Nephron progenitor cell (in vitro differentiated cells): ENCODE measurements at regions not wholly inside any gene's neighbourhood (a gene's known extent, or its start where the extent isn't known, plus 50 kb on each side); places are given as distances from the start of the nearest gene placed in this dataset.

Source experiments
- DNase-seq: peaks from one replicate; pipeline ENCODE4 v3.0.0; 2021
- H3K27ac Mint-ChIP-seq: 2 replicates; pipeline ENCODE4 v1.8.0; 2021; ENCODE audit warnings: mild to moderate bottlenecking, moderate library complexity, mixed read lengths
- H3K27me3 Mint-ChIP-seq: 2 replicates; pipeline ENCODE4 v1.8.0; 2021; ENCODE audit warnings: mild to moderate bottlenecking, low read depth, mixed read lengths; ENCODE audit not compliant: poor library complexity
- H3K36me3 Mint-ChIP-seq: 2 replicates; pipeline ENCODE4 v1.8.0; 2021; ENCODE audit warnings: low read depth, mixed read lengths
- H3K4me1 Mint-ChIP-seq: 2 replicates; pipeline ENCODE4 v1.8.0; 2021; ENCODE audit warnings: mixed read lengths
- H3K4me3 Mint-ChIP-seq: 2 replicates; pipeline ENCODE4 v1.8.0; 2021; ENCODE audit warnings: mild to moderate bottlenecking, moderate library complexity, mixed read lengths
- H3K9me3 Mint-ChIP-seq: 2 replicates; pipeline ENCODE4 v1.8.0; 2021; ENCODE audit warnings: mild to moderate bottlenecking, moderate library complexity, mixed read lengths
- TF ChIP-seq, protein P1 (sequence below): fragments of 200-600 bp; sonication (generic); IDR thresholded peaks from 2 replicates; pipeline ENCODE4 v1.5.0; 2021; ENCODE audit warnings: antibody characterized with exemption

DNA sequence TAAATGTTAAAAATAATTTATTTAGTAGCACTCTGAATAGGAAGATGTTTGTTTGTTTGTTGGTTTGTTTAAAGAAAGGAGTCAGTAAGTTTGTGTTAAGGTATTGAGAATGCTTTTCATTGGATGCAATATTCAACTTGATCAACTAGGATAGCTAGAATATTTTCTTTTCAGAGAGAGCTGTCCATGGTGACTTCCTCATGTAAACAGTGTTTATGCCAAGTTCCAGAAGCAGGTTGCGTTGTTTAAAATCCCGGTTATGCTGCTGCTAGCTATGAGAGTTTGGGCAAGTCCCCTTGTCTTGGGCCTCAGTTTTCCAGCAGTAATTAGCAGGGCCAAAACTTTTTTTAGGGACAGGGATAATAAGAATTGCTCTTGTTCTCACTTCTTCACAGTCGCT is 876.2 kb upstream of the HS3ST1 start:
- Mint-ChIP-seq H3K27ac (no peak overlapping the region), H3K27me3 (no peaks in the 10 kb centered on the region), H3K4me1 (no peaks in the 10 kb centered on the region), H3K9me3 (no peaks in the 10 kb centered on the region), H3K36me3 (no peaks in the 10 kb centered on the region), H3K4me3 (no peak overlapping the region)
- no peak for DNase-seq
- TF ChIP-seq, protein P1, sequence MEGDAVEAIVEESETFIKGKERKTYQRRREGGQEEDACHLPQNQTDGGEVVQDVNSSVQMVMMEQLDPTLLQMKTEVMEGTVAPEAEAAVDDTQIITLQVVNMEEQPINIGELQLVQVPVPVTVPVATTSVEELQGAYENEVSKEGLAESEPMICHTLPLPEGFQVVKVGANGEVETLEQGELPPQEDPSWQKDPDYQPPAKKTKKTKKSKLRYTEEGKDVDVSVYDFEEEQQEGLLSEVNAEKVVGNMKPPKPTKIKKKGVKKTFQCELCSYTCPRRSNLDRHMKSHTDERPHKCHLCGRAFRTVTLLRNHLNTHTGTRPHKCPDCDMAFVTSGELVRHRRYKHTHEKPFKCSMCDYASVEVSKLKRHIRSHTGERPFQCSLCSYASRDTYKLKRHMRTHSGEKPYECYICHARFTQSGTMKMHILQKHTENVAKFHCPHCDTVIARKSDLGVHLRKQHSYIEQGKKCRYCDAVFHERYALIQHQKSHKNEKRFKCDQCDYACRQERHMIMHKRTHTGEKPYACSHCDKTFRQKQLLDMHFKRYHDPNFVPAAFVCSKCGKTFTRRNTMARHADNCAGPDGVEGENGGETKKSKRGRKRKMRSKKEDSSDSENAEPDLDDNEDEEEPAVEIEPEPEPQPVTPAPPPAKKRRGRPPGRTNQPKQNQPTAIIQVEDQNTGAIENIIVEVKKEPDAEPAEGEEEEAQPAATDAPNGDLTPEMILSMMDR = no peak

DNA sequence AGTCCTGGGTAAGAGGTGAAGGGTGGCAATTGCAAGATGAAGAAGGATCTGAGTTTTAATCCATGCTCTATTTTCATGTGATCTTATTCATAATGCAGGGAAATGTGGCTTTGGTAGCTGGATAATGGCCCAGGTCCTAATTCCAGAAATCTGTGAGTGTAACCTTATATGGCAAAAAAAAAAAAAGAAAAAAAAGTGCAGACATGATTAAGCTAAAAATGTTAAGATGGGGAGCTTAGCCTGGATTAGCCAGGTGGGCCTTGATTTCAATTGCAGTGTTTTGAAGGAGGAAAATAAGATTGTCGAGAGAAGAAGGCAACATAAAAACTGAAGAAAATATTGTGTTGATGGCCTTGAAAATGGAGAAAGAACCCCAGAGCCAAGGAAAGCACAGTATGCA is 867.7 kb upstream of the HS3ST1 start:
- TF ChIP-seq, protein P1 = no peak
- no peaks in the 10 kb centered on the region for H3K36me3 Mint-ChIP-seq
- no peaks in the 10 kb centered on the region for H3K4me1 Mint-ChIP-seq
- no peak for DNase-seq
- peaks cover 4% of the 10 kb centered on the region for H3K27me3 Mint-ChIP-seq
- H3K27ac Mint-ChIP-seq = no peak overlapping the region
- no peak overlapping the region for H3K4me3 Mint-ChIP-seq
- H3K9me3 Mint-ChIP-seq = no peaks in the 10 kb centered on the region

DNA sequence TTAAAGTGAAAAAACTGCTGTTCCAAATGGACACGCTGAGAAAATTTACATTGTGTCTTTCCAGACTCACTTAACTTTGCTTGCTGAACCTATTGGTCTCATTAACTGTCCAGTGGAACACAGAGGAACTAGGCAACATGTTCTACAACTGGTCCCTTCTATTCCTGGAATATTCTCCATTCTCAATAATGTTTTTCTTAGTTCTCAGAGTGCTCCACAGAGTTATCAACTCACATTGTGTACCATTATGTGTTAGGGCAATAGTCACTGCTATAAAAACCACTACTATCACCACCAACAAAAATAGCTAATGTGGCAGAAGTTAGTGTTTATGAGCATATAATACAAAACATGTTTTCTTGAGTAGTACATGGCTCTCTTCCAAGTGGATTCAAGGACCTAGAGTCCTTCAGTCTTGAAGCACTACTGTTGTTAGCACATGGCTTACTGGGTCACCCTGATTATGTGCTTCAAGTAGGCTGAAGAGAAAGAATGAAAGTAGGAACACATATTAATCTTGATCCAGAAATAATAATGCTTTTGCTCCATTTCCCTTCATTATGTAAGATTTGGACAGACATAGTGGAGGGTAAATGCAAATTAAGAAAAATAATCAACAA is 865.3 kb upstream of the HS3ST1 start:
- TF ChIP-seq, protein P1 = no peak
- peaks cover under 1% of the 10 kb centered on the region for H3K27me3 Mint-ChIP-seq
- no peaks in the 10 kb centered on the region for H3K36me3 Mint-ChIP-seq
- H3K4me1 Mint-ChIP-seq = no peaks in the 10 kb centered on the region
- H3K4me3 Mint-ChIP-seq = no peak overlapping the region
- no peak for DNase-seq
- H3K27ac Mint-ChIP-seq = no peak overlapping the region
- H3K9me3 Mint-ChIP-seq = no peaks in the 10 kb centered on the region

DNA sequence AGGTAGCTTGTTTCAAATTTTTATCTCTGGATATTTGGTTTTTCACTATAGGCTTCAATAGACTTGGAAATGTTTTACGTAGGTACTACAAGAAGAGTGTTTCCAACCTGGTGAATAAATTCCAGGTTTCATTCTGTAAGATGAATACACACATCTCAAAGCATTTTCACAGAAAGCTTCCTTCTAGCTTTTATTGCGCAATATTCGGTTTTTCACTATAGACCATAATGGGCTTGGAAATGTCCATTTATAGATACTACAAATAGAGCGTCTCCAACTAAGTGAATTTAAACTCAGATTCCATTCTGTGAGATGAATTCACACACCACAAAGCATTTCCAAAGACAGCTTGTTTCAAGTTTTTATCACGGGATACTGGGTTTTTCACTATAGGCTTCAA is 857.7 kb upstream of the HS3ST1 start:
- Mint-ChIP-seq H3K27me3 (no peaks in the 10 kb centered on the region), H3K27ac (no peak overlapping the region), H3K36me3 (no peaks in the 10 kb centered on the region), H3K4me1 (no peaks in the 10 kb centered on the region), H3K9me3 (peaks cover 4% of the 10 kb centered on the region), H3K4me3 (no peak overlapping the region)
- DNase-seq = no peak
- TF ChIP-seq, protein P1 = no peak

DNA sequence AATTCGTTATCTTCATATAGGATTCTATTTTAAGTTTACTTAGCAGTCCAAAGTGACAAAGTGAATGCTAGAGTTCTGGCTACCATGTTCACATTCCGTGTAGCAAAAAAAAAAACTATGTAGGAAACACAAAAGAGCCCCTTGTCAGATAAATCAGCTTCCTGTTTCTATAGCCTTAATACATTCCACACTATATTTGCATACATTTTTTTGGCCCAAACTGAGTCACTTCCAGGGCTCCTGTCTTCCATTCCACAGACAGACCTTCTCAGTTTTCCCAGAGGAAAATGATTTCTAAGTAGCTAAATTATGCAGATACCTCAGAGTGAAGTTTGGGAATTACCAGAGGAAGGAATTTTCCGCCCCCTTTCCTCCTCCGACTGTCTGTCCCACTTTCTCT is 841.9 kb upstream of the HS3ST1 start:
- H3K4me1 Mint-ChIP-seq = no peaks in the 10 kb centered on the region
- no peak for DNase-seq
- no peaks in the 10 kb centered on the region for H3K27me3 Mint-ChIP-seq
- TF ChIP-seq, protein P1 = no peak
- H3K36me3 Mint-ChIP-seq = no peaks in the 10 kb centered on the region
- no peaks in the 10 kb centered on the region for H3K9me3 Mint-ChIP-seq
- H3K27ac Mint-ChIP-seq = no peak overlapping the region
- no peak overlapping the region for H3K4me3 Mint-ChIP-seq

DNA sequence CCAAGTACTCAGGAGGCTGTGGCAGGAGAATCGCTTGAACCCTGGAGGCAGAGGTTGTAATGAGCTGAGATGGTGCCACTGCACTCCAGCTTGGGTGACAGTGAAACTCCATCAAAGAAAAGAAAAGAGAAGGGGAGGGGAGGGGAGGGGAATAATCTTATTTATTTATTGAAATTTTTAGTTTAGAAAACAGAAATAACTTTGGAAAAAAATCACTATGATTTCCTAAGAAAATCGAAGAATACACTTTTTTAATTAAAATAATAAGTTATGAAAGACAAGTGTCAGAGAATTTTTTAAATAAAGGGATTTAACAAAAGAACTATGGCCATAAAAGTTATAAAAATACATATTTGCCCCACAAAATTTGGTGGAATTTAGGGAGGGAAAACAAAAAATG is 836.9 kb upstream of the HS3ST1 start:
- no peaks in the 10 kb centered on the region for H3K36me3 Mint-ChIP-seq
- no peak overlapping the region for H3K4me3 Mint-ChIP-seq
- no peaks in the 10 kb centered on the region for H3K9me3 Mint-ChIP-seq
- TF ChIP-seq, protein P1 = no peak
- H3K4me1 Mint-ChIP-seq = no peaks in the 10 kb centered on the region
- H3K27me3 Mint-ChIP-seq = no peaks in the 10 kb centered on the region
- H3K27ac Mint-ChIP-seq = no peak overlapping the region
- no peak for DNase-seq
